ENCODE measurements at regions not wholly inside any gene's neighbourhood (a gene's known extent, or its start where the extent isn't known, plus 50 kb on each side); places are given as distances from the start of the nearest gene placed in this dataset.

- DNase-seq: no peak
- peaks cover 0 to 3% of the 10 kb centered on the region in 2 donors for H3K9me3 Mint-ChIP-seq
- ATAC-seq (replicated peaks): no peak
- no peaks in the 10 kb centered on the region for H3K27me3 Mint-ChIP-seq
- H3K36me3 Mint-ChIP-seq: no peaks in the 10 kb centered on the region
- H3K27ac Mint-ChIP-seq: no peak overlapping the region
- no peaks in the 10 kb centered on the region for H3K4me1 Mint-ChIP-seq
- H3K4me3 Mint-ChIP-seq: no peak overlapping the region
These were observed 206.8 kb downstream of the TLE4 start for GRCh38 chr9:79778581-79778980.

DNA sequence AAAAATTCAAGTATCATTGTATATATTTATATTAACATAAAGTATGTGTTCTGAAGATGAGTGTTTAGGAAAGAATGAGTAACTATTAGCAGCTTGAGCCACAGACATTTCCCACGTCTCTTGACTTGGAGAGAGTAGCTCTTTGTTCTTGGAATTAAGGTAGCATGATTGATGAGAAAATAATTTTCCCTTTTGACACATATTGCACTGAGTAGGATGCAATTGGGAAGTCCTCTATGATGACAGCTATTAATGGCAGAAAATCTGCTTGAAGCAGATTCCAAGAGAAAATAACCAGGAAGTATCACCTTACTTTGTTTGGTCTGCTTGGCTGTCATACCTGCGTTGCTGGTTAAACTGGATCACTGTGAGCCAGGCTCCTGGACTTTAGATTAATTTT, 204.8 kb downstream of the TLE4 start:
- no peaks in the 10 kb centered on the region for H3K4me1 Mint-ChIP-seq
- H3K27ac Mint-ChIP-seq: no peak overlapping the region
- H3K27me3 Mint-ChIP-seq: no peaks in the 10 kb centered on the region
- H3K4me3 Mint-ChIP-seq: no peak overlapping the region
- H3K36me3 Mint-ChIP-seq: no peaks in the 10 kb centered on the region
- DNase-seq (no peak), ATAC-seq (replicated peaks) (no peak)
- H3K9me3 Mint-ChIP-seq: peaks cover 0 to 1% of the 10 kb centered on the region in 2 donors
